Muscle layer of colon (tissue), 2 donors: ENCODE measurements at regions not wholly inside any gene's neighbourhood (a gene's known extent, or its start where the extent isn't known, plus 50 kb on each side); places are given as distances from the start of the nearest gene placed in this dataset.
"Not testable (repeated sequence)": the region's sequence is repeated elsewhere in the genome, so short reads cannot be mapped to it uniquely, and the experiment has no call there.

ENCODE experiments used
- H3K27ac ChIP-seq: one replicate; pipeline ENCODE4 v1.7.0; 2013; ENCODE audit warnings: low read depth, mild to moderate bottlenecking, low read length, moderate library complexity
- H3K27me3 ChIP-seq, 2 donors: one replicate each; pipeline ENCODE4 v1.7.0; 2013; ENCODE audit warnings: low read length in 2 of 2, mild to moderate bottlenecking in 2 of 2; ENCODE audit not compliant: insufficient read depth in 2 of 2, control insufficient read depth in 1 of 2
- H3K36me3 ChIP-seq: one replicate; pipeline ENCODE4 v1.7.0; 2013; ENCODE audit warnings: mild to moderate bottlenecking, low read length; ENCODE audit not compliant: insufficient read depth
- H3K4me1 ChIP-seq: one replicate; pipeline ENCODE4 v1.7.0; 2013; ENCODE audit warnings: mild to moderate bottlenecking, low read length; ENCODE audit not compliant: insufficient read depth
- H3K4me3 ChIP-seq, 2 donors: one replicate each; pipeline ENCODE4 v1.7.0; 2013; ENCODE audit warnings: low read length in 2 of 2, low read depth in 1 of 2, mild to moderate bottlenecking in 1 of 2, moderate library complexity in 1 of 2
- H3K9ac ChIP-seq: one replicate; pipeline ENCODE4 v1.7.0; 2013; ENCODE audit warnings: low read length
- H3K9me3 ChIP-seq: one replicate; pipeline ENCODE4 v1.7.0; 2013; ENCODE audit warnings: mild to moderate bottlenecking, low read length
- donor health status: abdominal sarcoma.
- donor health status: Adenocarcinoma of cecum.

DNA sequence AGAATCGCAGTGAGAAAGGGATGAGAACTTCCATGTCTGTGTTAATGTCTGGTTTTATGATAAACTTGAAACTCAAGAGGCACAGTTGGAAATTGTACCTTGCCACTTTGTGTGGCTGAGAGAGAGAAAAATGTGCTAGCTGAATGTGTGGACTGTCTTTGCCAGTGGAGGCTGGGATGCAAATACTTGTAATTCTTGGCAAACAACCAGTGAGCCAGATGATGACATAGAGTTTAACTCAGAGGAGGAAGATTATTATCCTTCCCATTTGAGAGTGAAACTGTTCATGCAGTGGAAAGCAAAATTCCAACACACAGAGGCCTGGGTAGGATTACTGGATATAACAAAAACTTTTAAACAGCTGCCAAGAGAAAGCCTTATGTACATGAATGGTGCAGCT is 349.1 kb upstream of the NPAP1 start:
- H3K4me1 ChIP-seq, H3K9ac ChIP-seq, H3K36me3 ChIP-seq, H3K27me3 ChIP-seq, H3K4me3 ChIP-seq, H3K9me3 ChIP-seq: not testable (repeated sequence)
- peak overlapping the region; percentile 20 for H3K27ac ChIP-seq

DNA sequence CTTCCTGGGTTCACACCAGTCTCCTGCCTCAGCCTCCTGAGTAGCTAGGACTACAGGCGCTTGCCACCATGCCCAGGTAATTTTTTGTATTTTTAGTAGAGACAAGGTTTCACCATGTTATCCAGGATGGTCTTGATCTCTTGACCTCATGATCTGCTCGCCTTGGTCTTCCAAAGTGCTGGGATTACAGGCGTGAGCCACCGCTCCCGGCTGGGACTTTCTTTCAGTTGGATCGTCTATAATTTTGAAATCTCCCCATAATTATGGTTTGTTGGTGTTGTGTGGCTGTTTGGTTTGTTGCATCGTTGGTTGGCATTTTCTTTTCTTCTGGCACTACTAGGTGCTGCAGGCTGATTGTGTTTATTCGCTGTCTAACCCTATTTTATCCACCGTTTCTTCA is 343.6 kb upstream of the NPAP1 start:
- H3K27ac ChIP-seq, H3K36me3 ChIP-seq, H3K4me3 ChIP-seq, H3K9ac ChIP-seq, H3K4me1 ChIP-seq, H3K9me3 ChIP-seq, H3K27me3 ChIP-seq: not testable (repeated sequence)

DNA sequence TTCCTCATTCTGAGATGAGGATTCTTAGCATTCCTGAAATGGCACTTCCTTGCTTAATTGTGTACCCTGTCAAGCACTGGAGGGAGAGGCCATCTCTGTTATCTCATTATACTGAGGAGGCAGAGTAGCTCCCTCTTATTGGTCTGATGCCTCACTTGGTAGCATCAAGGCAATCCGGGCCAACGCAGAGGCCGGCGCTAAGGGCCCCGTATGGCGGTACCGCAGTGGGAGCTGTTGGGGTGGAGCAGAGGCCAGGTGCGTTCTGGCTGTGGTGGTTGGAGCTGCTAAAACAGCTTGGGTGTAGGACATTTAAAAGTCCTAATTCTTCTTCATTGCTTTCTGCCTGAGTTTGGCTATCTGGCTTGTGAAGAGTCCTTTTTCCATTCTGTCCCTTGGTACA is 333.7 kb upstream of the NPAP1 start:
- not testable (repeated sequence) for H3K27me3 ChIP-seq, H3K27ac ChIP-seq, H3K36me3 ChIP-seq, H3K4me3 ChIP-seq, H3K9me3 ChIP-seq, H3K9ac ChIP-seq, H3K4me1 ChIP-seq

DNA sequence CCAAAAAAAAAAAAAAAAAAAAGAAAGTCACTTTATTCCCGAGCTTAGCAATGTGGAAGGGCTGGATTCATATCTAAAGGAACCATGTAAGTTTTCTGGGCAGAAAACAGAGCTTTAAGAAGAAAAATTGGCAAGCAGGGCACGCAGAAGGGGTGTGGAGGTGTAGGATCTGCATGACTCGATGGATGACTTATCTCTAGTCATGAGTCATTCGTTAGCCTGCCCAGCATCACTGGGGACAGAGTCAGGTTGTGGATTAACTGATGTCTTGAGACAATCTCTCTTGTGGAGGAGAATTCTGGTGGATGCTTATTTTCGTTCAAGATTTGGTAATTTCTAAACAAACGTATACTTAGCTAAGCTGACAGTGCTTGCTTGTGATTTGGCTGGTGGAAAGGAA is 322.8 kb upstream of the NPAP1 start:
- H3K27me3 ChIP-seq, H3K4me3 ChIP-seq, H3K9me3 ChIP-seq, H3K4me1 ChIP-seq, H3K27ac ChIP-seq, H3K36me3 ChIP-seq, H3K9ac ChIP-seq: not testable (repeated sequence)

DNA sequence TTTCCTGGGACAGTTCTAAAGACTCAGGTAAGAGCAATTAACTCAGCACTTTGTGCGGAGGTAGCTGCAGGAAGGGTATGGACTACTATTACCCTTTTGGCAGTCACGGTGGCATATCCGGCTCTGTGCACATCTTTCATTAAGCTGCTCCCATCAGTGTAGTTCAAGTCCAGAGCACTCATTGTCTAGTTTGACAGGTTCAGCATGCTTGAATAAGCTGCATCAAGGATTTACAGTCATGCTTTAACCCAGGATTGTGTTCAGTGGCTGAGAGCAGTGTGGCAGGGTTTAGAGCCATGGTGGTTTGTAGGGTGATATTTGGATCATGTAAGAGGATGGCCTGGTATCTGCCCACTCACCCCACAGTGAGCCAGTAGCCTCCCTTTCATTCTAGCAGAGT is 294.5 kb upstream of the NPAP1 start:
- not testable (repeated sequence) for H3K9me3 ChIP-seq, H3K36me3 ChIP-seq, H3K4me1 ChIP-seq, H3K4me3 ChIP-seq, H3K27me3 ChIP-seq, H3K27ac ChIP-seq, H3K9ac ChIP-seq

DNA sequence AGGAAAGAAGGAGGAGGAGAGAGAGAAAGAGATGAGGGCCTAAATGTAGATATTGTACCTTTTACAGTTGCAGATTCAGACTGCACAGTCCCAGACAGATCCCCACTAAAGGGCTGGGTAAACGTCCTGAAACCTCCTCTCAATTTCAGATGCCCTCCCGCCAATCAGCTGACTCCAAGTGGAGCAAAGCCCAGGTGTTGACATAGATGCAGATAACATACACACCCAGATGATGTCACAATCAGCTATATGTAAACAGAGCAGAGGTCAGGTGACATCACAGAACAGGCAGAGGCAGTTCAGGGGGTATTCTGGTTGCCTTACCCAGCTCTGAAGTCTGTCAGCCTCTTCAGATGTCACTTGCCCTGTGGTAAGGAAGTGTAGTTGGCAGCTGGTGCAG is 290.3 kb upstream of the NPAP1 start:
- not testable (repeated sequence) for H3K27me3 ChIP-seq, H3K27ac ChIP-seq, H3K4me1 ChIP-seq, H3K4me3 ChIP-seq, H3K9me3 ChIP-seq, H3K36me3 ChIP-seq, H3K9ac ChIP-seq

DNA sequence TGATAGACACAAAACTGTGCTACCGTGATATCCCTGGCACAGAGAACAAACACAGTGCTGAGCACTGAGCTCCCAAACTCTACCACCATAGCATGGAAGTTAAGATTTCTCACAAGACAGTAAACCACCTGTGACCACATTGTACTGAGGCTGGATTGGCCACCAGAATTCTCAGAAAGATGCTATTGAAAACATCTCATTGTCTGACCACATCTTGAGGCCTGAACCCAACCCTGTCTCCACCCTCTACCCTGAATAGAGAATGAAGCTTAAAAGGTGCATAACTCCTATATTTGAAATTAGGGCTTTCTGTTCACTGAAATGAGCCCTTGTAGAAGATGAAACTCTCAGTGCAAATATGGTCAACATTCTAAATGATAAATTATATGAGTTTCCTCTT is 281.3 kb upstream of the NPAP1 start:
- H3K4me1 ChIP-seq: no peaks in the 10 kb centered on the region
- no peak overlapping the region for H3K27ac ChIP-seq
- H3K9me3 ChIP-seq: no peaks in the 10 kb centered on the region
- H3K27me3 ChIP-seq: no peaks in the 10 kb centered on the region
- H3K36me3 ChIP-seq: no peaks in the 10 kb centered on the region
- no peak overlapping the region for H3K9ac ChIP-seq
- no peak overlapping the region for H3K4me3 ChIP-seq

DNA sequence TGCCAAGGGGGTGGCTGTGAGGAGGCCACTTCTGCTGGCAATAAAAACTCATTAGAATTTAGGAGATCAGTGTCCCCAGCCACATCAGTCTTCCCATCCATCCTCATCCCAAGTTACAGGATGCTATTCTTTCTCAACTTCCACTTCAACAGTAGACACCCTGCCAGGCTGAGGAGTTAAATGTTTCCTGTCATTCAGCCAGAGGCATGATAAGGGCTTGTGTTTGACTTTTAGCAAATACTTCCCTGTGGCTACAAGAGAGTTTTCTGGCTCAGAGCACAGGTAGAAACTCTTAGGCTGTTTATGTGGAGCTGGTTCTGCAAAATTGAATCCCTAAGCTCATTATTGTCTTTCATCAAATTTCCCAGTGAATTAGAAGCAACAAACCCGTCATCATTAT is 262.9 kb upstream of the NPAP1 start:
- not testable (repeated sequence) for H3K36me3 ChIP-seq, H3K9me3 ChIP-seq, H3K27ac ChIP-seq, H3K9ac ChIP-seq, H3K27me3 ChIP-seq, H3K4me1 ChIP-seq, H3K4me3 ChIP-seq

DNA sequence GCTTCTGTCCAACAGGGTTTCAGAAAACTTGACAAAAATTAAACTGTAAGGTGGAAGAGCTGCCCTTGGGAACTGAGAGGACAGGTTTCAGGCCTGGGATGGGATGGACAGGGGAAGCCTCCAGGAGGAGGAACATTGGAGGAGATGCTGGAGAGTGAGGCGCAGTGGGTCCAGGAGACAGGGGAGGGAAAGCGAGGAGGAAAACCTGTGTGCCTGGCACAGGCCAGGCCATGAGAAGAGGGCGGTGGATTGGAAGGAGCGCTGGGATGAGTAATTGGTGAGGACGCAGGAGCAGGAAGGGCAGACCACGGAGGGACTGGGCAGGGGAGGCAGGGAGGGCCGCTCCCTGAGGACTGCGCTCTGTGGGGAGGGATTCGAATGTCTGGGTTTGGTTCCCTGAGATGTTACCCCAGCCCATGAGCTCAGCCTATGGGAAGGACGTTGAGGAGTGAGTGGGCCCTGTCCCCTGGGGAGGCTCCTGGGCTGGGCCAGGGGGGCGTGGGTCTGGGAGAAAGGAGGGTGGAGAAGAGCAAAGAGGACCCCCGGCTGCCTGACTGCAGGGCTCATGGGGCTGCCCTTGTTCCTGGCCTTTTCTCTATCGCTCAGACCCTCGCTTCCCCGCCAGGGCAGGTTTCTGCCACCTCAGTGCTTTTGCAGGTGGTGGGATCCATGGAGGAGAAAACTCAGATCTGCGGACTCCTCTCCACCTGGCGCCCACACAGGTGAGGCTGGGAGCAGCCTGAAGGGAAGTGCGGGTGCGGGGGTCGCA is 249.1 kb upstream of the NPAP1 start:
- H3K4me1 ChIP-seq, H3K9me3 ChIP-seq, H3K36me3 ChIP-seq, H3K9ac ChIP-seq, H3K27me3 ChIP-seq, H3K4me3 ChIP-seq, H3K27ac ChIP-seq: not testable (repeated sequence)

DNA sequence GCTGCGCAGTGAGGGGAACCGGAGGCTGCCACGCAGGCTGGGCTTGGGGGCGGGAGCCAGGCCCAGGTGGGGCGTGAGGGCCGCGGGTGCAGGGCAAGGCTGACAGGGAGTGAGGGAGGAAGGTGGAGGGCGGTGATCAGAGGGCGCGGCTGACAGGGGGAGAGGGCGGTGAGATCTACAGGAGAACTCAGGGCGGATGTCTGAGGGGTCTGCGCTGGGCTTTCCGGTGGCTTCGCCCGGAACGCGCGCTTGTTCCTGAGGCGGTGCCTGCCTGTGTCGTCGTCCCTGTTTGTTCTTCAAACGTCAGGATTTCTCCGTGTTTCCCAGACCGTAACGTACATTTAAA is 248.5 kb upstream of the NPAP1 start:
- not testable (repeated sequence) for H3K4me1 ChIP-seq, H3K9me3 ChIP-seq, H3K27ac ChIP-seq, H3K9ac ChIP-seq, H3K4me3 ChIP-seq, H3K27me3 ChIP-seq, H3K36me3 ChIP-seq

DNA sequence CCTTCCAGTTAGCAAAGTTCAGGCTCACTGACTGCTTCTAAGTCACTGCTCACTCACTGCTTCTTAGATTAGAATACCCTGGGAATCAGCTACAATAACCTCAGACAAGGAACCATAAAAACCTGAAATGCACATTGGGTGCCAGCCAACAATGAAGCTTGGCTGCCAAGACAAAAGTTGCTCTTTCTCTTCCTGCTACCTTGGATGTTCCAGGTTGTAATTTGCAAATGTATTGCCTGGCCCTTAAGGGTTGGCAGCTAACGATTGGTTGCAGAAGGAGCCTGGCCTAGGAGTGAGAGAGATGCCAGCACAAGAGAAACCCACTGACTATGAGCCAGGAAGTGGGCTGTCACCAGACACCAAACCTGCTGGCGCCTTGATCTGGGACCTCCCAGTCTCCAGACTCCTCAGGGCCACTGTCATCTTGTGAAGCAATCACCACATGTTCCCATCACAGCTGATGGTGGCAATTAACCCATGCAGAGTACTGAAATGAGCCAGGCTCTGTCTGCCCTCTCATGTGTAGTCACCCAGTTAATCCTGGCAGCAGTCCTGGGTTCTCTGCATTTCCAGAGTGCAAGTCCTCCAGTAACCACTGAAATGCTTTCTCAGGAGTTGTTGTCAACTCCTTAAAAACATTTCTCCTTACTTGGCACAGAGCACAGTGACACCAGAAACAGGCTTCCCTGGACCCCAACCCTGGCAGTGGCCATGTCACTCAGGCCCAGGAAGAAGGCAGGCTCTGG is 240.3 kb upstream of the NPAP1 start:
- H3K4me3 ChIP-seq, H3K9ac ChIP-seq, H3K36me3 ChIP-seq, H3K27me3 ChIP-seq, H3K27ac ChIP-seq, H3K9me3 ChIP-seq, H3K4me1 ChIP-seq: not testable (repeated sequence)

DNA sequence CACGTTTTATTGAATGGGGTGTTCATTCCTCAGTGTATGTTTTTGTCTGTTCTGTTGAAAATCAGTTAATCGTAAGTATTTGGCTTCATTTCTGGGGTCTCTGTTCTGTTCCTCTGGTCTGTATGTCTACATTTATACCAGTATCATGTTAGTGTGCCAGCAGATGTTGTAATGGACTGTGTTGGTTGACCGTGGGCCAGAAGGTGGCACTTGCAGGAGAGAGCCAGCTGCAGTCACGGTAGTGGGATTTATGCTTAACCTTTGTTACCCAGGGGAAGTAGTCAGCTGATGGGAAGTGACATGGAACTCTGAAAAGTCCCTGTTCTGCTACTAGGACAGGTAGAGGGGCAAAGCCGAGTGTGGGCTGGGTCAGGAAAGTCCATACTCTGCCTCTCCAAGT is 238.3 kb upstream of the NPAP1 start:
- not testable (repeated sequence) for H3K4me1 ChIP-seq, H3K27me3 ChIP-seq, H3K27ac ChIP-seq, H3K36me3 ChIP-seq, H3K9ac ChIP-seq, H3K9me3 ChIP-seq, H3K4me3 ChIP-seq
